CD14-positive monocyte (primary cell): ENCODE measurements at regions not wholly inside any gene's neighbourhood (a gene's known extent, or its start where the extent isn't known, plus 50 kb on each side); places are given as distances from the start of the nearest gene placed in this dataset.

Experiments
- DNase-seq, 3 donors: peaks; one replicate each; pipeline ENCODE4 v3.0.0-alpha.2; 2011 to 2022
- H2AFZ ChIP-seq: 2 replicates; pipeline ENCODE4 v1.6.0; 2012; ENCODE audit warnings: mild to moderate bottlenecking, low read depth, low read length, inconsistent platforms; ENCODE audit not compliant: insufficient read depth, poor library complexity, severe bottlenecking
- H3K27ac ChIP-seq, 2 donors: 1 replicate in 1 of 2; 2 replicates in 1 of 2; pipeline ENCODE4 v1.5.1; 2012 to 2013; ENCODE audit warnings: low read length in 2 of 2, control low read depth in 1 of 2, inconsistent platforms in 1 of 2, low read depth in 1 of 2, mild to moderate bottlenecking in 1 of 2
- H3K27me3 ChIP-seq, 2 donors: one replicate each; pipeline versions ENCODE4 v1.6.0 to v1.6.1; 2011 to 2013; ENCODE audit warnings: low read length in 2 of 2; ENCODE audit not compliant: control insufficient read depth in 2 of 2, insufficient read depth in 2 of 2
- H3K36me3 ChIP-seq, 2 donors: replicated peaks in 1 of 2; 1 replicate in 1 of 2; 2 replicates in 1 of 2; pipeline versions ENCODE4 v1.5.1 to v1.6.1; 2012 to 2013; ENCODE audit warnings: low read length in 2 of 2, control low read depth in 1 of 2, inconsistent platforms in 1 of 2, mild to moderate bottlenecking in 1 of 2; ENCODE audit not compliant: insufficient read depth in 2 of 2, control insufficient read depth in 1 of 2
- H3K4me1 ChIP-seq, 2 donors: 1 replicate in 1 of 2; 2 replicates in 1 of 2; pipeline versions ENCODE4 v1.5.1 to v1.6.1; 2012 to 2013; ENCODE audit warnings: low read length in 2 of 2, control low read depth in 1 of 2, inconsistent platforms in 1 of 2, mild to moderate bottlenecking in 1 of 2, moderate library complexity in 1 of 2; ENCODE audit not compliant: insufficient read depth in 2 of 2, control insufficient read depth in 1 of 2
- H3K4me2 ChIP-seq: replicated peaks from 2 replicates; pipeline ENCODE3; 2012; ENCODE audit warnings: low read length, moderate library complexity, mild to moderate bottlenecking; ENCODE audit not compliant: poor library complexity, severe bottlenecking; ENCODE audit errors: extremely low read depth
- H3K4me3 ChIP-seq, 3 experiments: fragments of 200-600 bp in 1 of 3; sonication (generic) in 1 of 3; replicated peaks in 1 of 3; 1 replicate in 2 of 3; 2 replicates in 1 of 3; pipeline ENCODE4 v1.5.1; 2011 to 2013; ENCODE audit warnings: low read length in 3 of 3, mild to moderate bottlenecking in 3 of 3, control low read depth in 2 of 3, low read depth in 2 of 3, inconsistent platforms in 1 of 3, moderate library complexity in 1 of 3
- H3K79me2 ChIP-seq: 2 replicates; pipeline ENCODE4 v1.6.0; 2012; ENCODE audit warnings: mild to moderate bottlenecking, control low read depth, inconsistent platforms, low read length, moderate library complexity; ENCODE audit not compliant: insufficient read depth
- H3K9ac ChIP-seq: 2 replicates; pipeline ENCODE4 v1.6.0; 2017; ENCODE audit warnings: low read length, mild to moderate bottlenecking; ENCODE audit not compliant: insufficient read depth, poor library complexity, severe bottlenecking
- H3K9me3 ChIP-seq, 2 donors: replicated peaks in 1 of 2; 1 replicate in 1 of 2; 2 replicates in 1 of 2; pipeline versions ENCODE4 v1.5.1 to v1.6.1; 2012 to 2013; ENCODE audit warnings: low read length in 2 of 2, control low read depth in 1 of 2; ENCODE audit not compliant: control insufficient read depth in 1 of 2, insufficient read depth in 1 of 2
- H4K20me1 ChIP-seq: 2 replicates; pipeline ENCODE4 v1.6.0; 2012; ENCODE audit warnings: mild to moderate bottlenecking, low read length, control low read depth, moderate library complexity; ENCODE audit not compliant: insufficient read depth
- H3K27ac Mint-ChIP-seq, 7 donors: one replicate each; pipeline ENCODE4 v1.8.0; 2020; ENCODE audit warnings: mild to moderate bottlenecking in 7 of 7, mixed read lengths in 7 of 7, moderate library complexity in 6 of 7, inconsistent platforms in 2 of 7
- H3K27me3 Mint-ChIP-seq, 3 donors: one replicate each; pipeline ENCODE4 v1.8.0; 2021 to 2022; ENCODE audit warnings: low read depth in 3 of 3, mild to moderate bottlenecking in 3 of 3, mixed read lengths in 3 of 3, moderate library complexity in 3 of 3, inconsistent platforms in 1 of 3
- H3K36me3 Mint-ChIP-seq, 2 donors: one replicate each; pipeline ENCODE4 v1.8.0; 2020; ENCODE audit warnings: mixed read lengths in 2 of 2, inconsistent platforms in 1 of 2, mild to moderate bottlenecking in 1 of 2
- H3K4me1 Mint-ChIP-seq: one replicate; pipeline ENCODE4 v1.8.0; 2020; ENCODE audit warnings: mild to moderate bottlenecking, mixed read lengths
- H3K4me3 Mint-ChIP-seq, 2 donors: one replicate each; pipeline ENCODE4 v1.8.0; 2020; ENCODE audit warnings: mild to moderate bottlenecking in 2 of 2, mixed read lengths in 2 of 2, moderate library complexity in 1 of 2
- H3K9me3 Mint-ChIP-seq, 7 donors: one replicate each; pipeline ENCODE4 v1.8.0; 2020 to 2022; ENCODE audit warnings: mixed read lengths in 7 of 7, mild to moderate bottlenecking in 6 of 7, moderate library complexity in 6 of 7, inconsistent platforms in 2 of 7
- WGBS: methylation state at CpG from one replicate; pipeline ENCODE4 v1.1.5; 2013; ENCODE audit warnings: missing lambda C conversion rate; ENCODE audit not compliant: insufficient coverage; 5-methylcytosine and 5-hydroxymethylcytosine counted together
- intact Hi-C, 2 donors: fragments of 100-400 bp; cut with micrococcal nuclease; formaldehyde crosslinking; loops; one replicate each; pipeline versions ENCODE4 v1.15.0 to v1.15.1; 2023
- TF ChIP-seq, protein P1 (sequence below): fragments of 200-600 bp; IDR thresholded peaks from one replicate; pipeline ENCODE4 v1.8.0; 2022; ENCODE audit warnings: antibody characterized with exemption, mild to moderate bottlenecking

DNA sequence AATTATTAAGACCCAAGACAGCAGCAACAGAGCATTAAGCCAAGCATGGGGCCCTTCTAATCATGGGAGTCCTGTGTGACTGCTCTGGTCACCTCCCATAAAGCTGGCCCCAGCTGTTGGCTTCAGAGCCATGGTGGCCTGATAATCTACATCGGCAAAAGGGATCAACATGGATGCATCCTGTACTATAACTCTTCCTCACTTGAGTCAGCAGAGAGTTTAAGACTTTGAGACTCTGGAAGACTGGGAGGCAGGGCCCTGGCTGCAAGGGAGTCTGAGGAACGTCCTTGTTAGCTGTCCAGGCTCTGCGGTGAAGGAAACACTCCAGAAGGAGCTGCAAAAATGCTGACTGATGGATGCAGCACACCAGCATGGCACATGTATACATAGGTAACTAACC is 95.0 kb upstream of the KIAA1217 start:
- Histone ChIP-seq H3K4me2 (no peak overlapping the region), H3K79me2 (no peaks in the 10 kb centered on the region), H3K27ac (no peak overlapping the region), H3K27me3 (no peaks in the 10 kb centered on the region), H3K9me3 (no peaks in the 10 kb centered on the region), H4K20me1 (no peaks in the 10 kb centered on the region), H3K4me1 (no peaks in the 10 kb centered on the region), H2AFZ (no peak overlapping the region), H3K9ac (no peak overlapping the region), H3K4me3 (no peak overlapping the region), H3K36me3 (no peaks in the 10 kb centered on the region)
- WGBS, result 100% methylated on average over 1 of the region's 3 CpGs
- DNase-seq, result no peak
- TF ChIP-seq, protein P1, sequence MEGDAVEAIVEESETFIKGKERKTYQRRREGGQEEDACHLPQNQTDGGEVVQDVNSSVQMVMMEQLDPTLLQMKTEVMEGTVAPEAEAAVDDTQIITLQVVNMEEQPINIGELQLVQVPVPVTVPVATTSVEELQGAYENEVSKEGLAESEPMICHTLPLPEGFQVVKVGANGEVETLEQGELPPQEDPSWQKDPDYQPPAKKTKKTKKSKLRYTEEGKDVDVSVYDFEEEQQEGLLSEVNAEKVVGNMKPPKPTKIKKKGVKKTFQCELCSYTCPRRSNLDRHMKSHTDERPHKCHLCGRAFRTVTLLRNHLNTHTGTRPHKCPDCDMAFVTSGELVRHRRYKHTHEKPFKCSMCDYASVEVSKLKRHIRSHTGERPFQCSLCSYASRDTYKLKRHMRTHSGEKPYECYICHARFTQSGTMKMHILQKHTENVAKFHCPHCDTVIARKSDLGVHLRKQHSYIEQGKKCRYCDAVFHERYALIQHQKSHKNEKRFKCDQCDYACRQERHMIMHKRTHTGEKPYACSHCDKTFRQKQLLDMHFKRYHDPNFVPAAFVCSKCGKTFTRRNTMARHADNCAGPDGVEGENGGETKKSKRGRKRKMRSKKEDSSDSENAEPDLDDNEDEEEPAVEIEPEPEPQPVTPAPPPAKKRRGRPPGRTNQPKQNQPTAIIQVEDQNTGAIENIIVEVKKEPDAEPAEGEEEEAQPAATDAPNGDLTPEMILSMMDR, result no peak
- no peaks in the 10 kb centered on the region for H3K36me3 Mint-ChIP-seq
- no peak overlapping the region for H3K4me3 Mint-ChIP-seq
- intact Hi-C loops, result no loop called here
- no peak overlapping the region for H3K27ac Mint-ChIP-seq
- peaks cover 0 to 2% (median 0%) of the 10 kb centered on the region in 3 donors for H3K27me3 Mint-ChIP-seq
- H3K9me3 Mint-ChIP-seq, result peaks cover 0 to 4% (median 1%) of the 10 kb centered on the region in 7 donors
- H3K4me1 Mint-ChIP-seq, result no peaks in the 10 kb centered on the region

DNA sequence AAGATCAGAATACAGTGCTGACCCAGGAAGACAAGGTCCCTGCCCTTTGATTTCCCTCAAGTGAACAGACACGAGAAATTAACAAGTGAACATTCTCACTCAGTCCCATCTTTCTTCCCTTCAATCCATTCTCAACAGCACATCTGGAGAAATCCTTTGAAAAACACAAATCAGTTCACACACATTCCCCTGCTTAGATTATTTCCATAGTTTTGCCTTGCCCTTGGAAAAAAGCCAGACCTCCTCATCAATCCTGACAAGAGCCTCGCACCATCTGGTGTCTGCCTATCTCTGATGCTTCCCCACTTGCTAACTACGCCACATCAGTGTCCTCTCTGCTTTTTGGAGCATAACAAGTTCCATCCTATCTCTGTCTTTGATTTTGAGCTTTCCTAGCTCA is 94.4 kb upstream of the KIAA1217 start:
- Histone ChIP-seq H3K9me3 (no peaks in the 10 kb centered on the region), H3K36me3 (no peaks in the 10 kb centered on the region), H3K4me2 (no peak overlapping the region), H3K9ac (no peak overlapping the region), H3K4me1 (no peaks in the 10 kb centered on the region), H3K27me3 (no peaks in the 10 kb centered on the region), H2AFZ (no peak overlapping the region), H3K4me3 (no peak overlapping the region), H3K79me2 (no peaks in the 10 kb centered on the region), H4K20me1 (no peaks in the 10 kb centered on the region), H3K27ac (no peak overlapping the region)
- no peak for DNase-seq
- intact Hi-C loops, result no loop called here
- no peak overlapping the region for H3K27ac Mint-ChIP-seq
- H3K36me3 Mint-ChIP-seq, result no peaks in the 10 kb centered on the region
- TF ChIP-seq, protein P1, result no peak
- no peaks in the 10 kb centered on the region for H3K4me1 Mint-ChIP-seq
- no peak overlapping the region for H3K4me3 Mint-ChIP-seq
- peaks cover 0 to 2% (median 0%) of the 10 kb centered on the region in 3 donors for H3K27me3 Mint-ChIP-seq
- peaks cover 0 to 3% (median 0%) of the 10 kb centered on the region in 7 donors for H3K9me3 Mint-ChIP-seq
- 72% methylated on average over 3 of the region's 3 CpGs for WGBS
